ENCODE measurements at regions not wholly inside any gene's neighbourhood (a gene's known extent, or its start where the extent isn't known, plus 50 kb on each side); places are given as distances from the start of the nearest gene placed in this dataset.
"Not testable (repeated sequence)": the region's sequence is repeated elsewhere in the genome, so short reads cannot be mapped to it uniquely, and the experiment has no call there.

DNA sequence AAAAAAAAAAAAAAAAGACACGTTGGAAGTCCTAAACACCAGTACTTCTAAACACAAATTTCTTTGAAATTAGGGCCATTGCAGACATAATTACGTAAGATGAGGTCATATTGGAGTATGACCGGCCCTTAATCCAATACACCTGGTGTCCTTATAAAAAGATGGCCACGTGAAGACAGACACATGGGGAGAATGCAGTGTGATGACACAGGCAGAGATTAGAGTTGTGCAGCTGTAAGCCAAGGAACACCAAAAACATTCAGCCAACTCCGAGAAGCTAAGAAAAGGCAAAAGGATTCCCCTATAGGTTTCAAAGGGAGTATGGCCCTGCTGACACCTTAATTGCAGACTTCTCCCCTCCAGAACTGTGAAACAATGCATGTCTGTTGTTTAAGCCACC is 379.0 kb upstream of the PDZRN3 start:
- DNase-seq (ENCODE audit: extremely low read depth, low read depth, low spot score), result no peak

DNA sequence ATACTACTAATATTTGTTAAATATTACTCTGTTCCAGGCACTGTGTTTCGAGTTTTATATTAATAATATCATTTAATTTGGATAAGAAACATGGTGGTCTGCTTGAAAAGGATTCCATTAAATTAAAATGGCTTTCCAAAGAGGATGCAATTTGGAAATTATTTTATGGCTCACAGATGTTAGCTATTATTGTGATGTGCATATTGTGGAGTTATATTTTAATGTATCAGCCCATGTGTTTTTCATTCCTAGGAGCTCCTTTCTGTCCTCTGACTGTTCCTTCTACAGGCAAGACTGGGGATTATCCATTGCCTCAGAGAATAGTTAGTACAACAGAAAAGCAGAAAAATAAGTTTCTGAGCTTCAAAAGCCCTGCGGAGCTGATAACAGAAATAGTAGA is 376.7 kb upstream of the PDZRN3 start:
- DNase-seq (ENCODE audit: extremely low read depth, low read depth, low spot score), result no peak

- no peak for DNase-seq (ENCODE audit: extremely low read depth, low read depth, low spot score)
Measured at GRCh38 chr3:74000725-74001124, 376.0 kb upstream of the PDZRN3 start.

- no peak for DNase-seq (ENCODE audit: extremely low read depth, low read depth, low spot score)
Measured at GRCh38 chr3:73999501-73999900, 374.8 kb upstream of the PDZRN3 start.

- DNase-seq (ENCODE audit: extremely low read depth, low read depth, low spot score), result not testable (repeated sequence)
Measured at GRCh38 chr3:73990691-73991090, 365.9 kb upstream of the PDZRN3 start.

DNA sequence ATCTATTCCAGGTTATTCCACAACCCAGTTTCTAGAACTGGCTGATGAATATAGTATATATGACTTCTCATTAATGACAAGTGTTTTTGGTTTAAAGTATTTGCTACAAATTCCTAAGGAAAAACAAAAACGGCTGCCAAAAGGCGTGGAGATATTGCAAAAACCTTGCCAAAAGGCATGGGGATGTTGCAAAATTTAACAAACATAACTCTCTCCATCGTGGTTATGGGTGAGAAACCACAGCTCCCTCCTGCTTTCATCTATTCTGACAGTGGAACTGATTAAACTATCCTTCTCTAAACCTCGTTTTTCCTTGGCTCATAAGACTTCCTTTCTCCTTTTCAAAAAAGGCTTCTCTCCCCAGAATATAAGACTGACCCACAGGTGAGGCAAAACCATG is 342.0 kb upstream of the PDZRN3 start:
- no peak for DNase-seq (ENCODE audit: extremely low read depth, low read depth, low spot score)

- DNase-seq (ENCODE audit: extremely low read depth, low read depth, low spot score), result no peak
Measured at GRCh38 chr3:73964818-73965217, 340.1 kb upstream of the PDZRN3 start.

DNA sequence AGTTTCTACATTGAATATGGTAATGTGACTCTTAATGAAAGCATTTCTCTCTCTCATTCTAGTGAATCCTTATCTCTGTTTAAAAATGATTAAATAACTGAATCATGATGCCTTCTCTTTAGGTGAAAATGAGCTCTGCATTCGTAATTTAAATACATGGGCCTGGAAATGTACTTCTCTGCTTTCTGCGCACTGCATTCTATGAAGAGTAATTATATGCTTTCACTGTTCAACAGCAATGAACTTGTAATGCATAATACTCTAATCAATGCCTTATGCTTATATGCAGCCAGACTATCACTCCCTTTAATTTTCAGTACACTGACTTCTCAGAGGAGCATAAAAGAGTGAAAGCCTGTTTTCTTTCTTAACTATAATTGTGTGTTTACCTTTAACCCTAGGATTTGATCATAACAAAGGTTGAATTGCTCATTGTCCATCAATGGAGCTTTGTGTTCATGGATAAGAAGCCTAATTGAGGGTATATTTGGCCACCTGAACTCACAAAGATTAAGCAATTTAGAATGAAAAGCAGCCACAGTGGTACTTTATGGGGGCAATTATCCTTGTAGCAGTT is 330.8 kb upstream of the PDZRN3 start:
- no peak for DNase-seq (ENCODE audit: extremely low read depth, low read depth, low spot score)

DNA sequence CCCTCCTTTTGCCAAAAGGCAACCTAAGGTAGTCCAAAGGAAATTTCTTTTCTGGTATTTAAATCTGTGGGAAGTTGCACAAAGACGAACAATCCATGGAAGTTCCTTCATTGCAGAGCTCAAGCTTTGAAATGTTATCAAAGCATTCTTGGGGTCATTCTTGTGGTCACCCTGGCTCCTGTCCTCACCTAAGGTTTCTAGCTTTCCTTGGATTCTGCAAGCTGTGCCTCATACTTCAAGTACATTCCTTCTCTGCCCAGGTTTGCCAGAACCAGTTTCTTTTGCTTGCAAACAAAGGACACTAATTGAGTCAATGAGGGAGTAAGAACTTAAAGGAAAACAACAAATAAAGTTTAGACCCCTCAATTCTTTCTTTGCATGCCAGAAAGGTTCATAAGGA is 329.8 kb upstream of the PDZRN3 start:
- DNase-seq (ENCODE audit: extremely low read depth, low read depth, low spot score), result no peak

DNA sequence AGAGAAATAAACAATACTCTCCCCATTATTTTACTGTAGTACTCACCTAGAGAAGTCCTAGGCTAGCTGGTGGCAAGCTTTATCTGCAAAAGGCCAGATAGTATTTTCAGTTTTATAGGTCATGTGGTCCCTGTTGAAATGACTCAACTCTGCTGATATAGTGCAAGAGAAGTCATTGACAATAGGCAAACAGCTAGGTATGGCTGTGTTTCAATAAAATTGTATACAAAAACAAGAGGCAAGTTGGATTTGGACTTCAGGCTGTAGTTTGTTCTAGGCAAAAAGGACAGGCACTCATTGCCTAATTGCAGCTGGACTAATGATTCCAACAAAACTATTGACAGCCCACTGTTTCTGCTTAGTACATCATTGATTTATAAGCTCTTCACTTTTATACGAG is 328.0 kb upstream of the PDZRN3 start:
- DNase-seq (ENCODE audit: extremely low read depth, low read depth, low spot score), result no peak

DNA sequence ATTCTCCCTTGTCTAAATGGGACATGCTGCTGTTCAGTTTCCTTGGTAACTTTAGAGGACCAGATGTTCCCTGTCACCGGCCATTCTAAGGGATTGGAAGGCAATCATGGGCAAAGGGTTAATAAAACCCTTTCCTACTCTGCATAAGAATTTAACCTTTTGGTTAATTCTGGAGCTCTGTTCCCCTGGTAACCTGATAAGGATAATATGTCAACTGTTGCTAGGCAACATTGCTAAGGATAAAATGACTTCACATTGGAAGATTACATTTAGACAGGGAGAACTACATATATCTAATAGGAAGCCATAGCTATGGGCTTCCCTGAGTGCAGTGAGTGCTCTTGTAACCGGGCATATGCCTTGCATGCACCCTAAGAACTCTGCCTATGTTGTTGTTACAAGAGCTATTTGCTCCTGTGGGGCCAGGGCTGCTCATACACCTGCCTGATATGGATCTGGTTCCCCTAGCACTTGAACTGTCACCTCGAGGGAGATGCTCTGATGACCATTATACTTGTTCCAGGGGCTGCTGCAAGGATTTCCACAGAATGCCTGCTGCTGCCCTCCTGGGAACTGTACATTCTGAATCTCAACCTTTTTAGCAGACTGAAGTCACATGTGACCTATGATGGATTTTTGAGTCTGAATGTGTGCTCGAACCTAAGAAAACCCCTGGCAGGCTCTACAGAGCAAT is 326.3 kb upstream of the PDZRN3 start:
- DNase-seq (ENCODE audit: extremely low read depth, low read depth, low spot score), result no peak

GRCh38 chr3:73945541-73945940 is 320.8 kb upstream of the PDZRN3 start:
- no peak for DNase-seq (ENCODE audit: extremely low read depth, low read depth, low spot score)

- no peak for DNase-seq (ENCODE audit: extremely low read depth, low read depth, low spot score)
Measured at GRCh38 chr3:73939985-73940384, 315.2 kb upstream of the PDZRN3 start.

- no peak for DNase-seq (ENCODE audit: extremely low read depth, low read depth, low spot score)
Measured at GRCh38 chr3:73933585-73933984, 308.8 kb upstream of the PDZRN3 start.

DNA sequence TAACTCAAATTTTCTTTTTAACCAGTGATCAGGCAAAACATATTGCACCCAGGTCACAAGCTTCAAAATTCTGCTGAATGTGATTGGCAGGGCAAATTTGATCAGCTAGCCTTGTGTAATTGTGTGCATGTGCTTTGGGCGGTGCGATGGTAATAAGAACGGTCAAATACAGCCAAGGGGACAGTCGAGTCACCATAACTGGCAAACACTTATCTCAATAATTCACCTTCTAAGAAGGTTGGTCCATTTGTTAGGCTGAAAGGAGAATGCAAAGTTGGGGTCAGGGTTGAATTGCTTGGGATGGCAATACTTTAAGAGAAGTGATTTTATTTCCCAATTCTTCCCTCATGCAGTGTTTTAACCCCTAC is 302.4 kb upstream of the PDZRN3 start:
- no peak for DNase-seq (ENCODE audit: extremely low read depth, low read depth, low spot score)

- DNase-seq (ENCODE audit: extremely low read depth, low read depth, low spot score), result no peak
Measured at GRCh38 chr3:73926360-73927202, 301.8 kb upstream of the PDZRN3 start.

GRCh38 chr3:73925011-73925410 is 300.3 kb upstream of the PDZRN3 start:
- DNase-seq (ENCODE audit: extremely low read depth, low read depth, low spot score), result no peak

DNA sequence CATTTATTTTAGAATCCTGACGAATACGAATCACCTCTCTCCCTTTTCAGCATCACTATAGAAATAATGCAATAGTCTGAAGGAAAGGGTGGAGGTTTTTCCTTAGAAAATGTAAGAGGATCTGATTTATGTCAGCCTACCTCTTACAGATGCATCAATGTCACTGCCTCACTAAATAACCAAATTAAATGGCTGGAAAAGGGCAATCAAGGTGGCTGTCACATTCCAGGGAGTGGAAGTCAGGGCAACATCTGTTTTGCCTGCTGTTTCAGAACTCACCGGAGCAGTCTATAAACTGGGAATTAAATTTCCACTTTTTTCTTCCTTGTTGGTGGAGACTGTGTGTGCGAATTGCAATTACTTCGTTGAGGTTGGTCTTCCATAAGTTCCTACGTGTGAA is 299.3 kb upstream of the PDZRN3 start:
- DNase-seq (ENCODE audit: extremely low read depth, low read depth, low spot score), result no peak

DNA sequence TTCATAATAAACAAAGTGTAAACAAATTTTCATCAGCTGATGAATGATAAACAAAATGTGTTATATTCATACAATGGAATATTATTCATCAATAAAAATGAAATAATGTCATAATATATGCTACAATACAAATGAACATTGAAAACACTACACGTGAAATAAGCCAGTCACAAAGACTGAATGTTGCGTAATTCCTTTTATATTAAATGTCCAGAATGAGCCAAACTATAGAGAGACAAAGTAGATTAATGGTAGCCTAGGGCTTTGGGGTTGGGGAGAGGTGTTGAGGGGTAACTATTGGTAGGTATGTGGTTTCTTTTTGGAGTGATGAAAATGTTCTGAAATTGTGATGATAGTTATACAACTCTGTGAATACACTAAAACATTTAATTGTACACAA is 292.9 kb upstream of the PDZRN3 start:
- no peak for DNase-seq (ENCODE audit: extremely low read depth, low read depth, low spot score)

DNA sequence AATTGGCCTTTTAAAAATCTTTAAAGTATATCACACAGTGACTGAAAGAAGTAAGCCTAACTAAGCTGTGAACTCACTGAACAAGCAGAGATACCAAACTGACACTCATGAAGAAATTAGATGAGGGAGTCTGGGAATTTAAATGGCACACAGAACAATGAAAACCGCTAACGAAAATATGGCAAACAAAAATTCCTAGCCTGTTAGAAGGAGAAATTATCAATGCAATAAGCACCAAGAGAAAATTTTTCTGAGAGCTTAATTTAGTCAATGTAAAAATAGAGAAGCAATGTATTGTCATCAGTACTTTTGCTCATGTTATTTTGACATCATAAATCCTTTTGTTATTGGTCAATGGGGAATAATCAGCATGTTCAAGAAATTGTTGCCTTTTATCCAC is 291.1 kb upstream of the PDZRN3 start:
- DNase-seq (ENCODE audit: extremely low read depth, low read depth, low spot score), result no peak

- no peak for DNase-seq (ENCODE audit: extremely low read depth, low read depth, low spot score)
Measured at GRCh38 chr3:73908218-73908617, 283.5 kb upstream of the PDZRN3 start.

DNA sequence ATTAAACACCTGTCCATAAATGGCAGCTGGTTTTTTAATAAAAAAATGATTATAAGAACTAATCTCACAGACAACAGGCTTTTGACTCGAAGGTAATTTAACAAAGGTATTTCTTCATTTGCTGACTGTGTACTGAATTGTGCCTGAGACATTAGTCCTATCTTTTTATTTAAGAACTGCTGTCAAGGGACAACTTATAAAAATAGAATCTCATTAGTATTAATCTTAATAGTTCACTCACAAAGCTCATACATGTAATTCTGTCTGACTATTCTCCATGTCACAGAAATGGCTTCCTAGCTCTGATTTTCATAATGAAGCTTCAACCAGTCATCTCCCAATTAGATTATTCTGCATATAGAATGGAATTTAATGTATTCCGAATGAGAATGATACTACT is 276.9 kb upstream of the PDZRN3 start:
- no peak for DNase-seq (ENCODE audit: extremely low read depth, low read depth, low spot score)

Measured in glomerular endothelial cell (primary cell).